GM23338 (cell line): ENCODE measurements at regions not wholly inside any gene's neighbourhood (a gene's known extent, or its start where the extent isn't known, plus 50 kb on each side); places are given as distances from the start of the nearest gene placed in this dataset.

Source experiments
- ATAC-seq: fragments of 200-7000 bp; cut with Tn5 transposase; 3 replicates; pipeline ENCODE4 v1.9.1; 2020
- DNase-seq: peaks from one replicate; pipeline ENCODE4 v3.0.0-alpha.2; 2015; ENCODE audit warnings: low spot score
- H2AFZ ChIP-seq: fragments of 200-600 bp; sonication (generic); 2 replicates; pipeline ENCODE4 v1.8.0; 2016; ENCODE audit warnings: antibody characterized with exemption, mild to moderate bottlenecking, moderate library complexity
- H3F3A ChIP-seq: fragments of 200-600 bp; sonication (generic); replicated peaks from 2 replicates; pipeline ENCODE4 v1.8.0; 2017; ENCODE audit warnings: antibody characterized with exemption, mixed run types, low read depth
- H3K27ac ChIP-seq: fragments of 200-600 bp; sonication (generic); 2 replicates; pipeline ENCODE4 v1.6.1; 2016; ENCODE audit warnings: low read depth
- H3K27me3 ChIP-seq: fragments of 200-600 bp; sonication (generic); 2 replicates; pipeline ENCODE4 v1.8.0; 2016; ENCODE audit warnings: mild to moderate bottlenecking, mixed run types, moderate library complexity; ENCODE audit not compliant: insufficient read depth
- H3K36me3 ChIP-seq: fragments of 200-600 bp; sonication (generic); 2 replicates; pipeline ENCODE4 v1.8.0; 2016; ENCODE audit warnings: mild to moderate bottlenecking; ENCODE audit not compliant: insufficient read depth
- H3K4me1 ChIP-seq: fragments of 200-600 bp; sonication (generic); 2 replicates; pipeline ENCODE4 v1.8.0; 2016; ENCODE audit warnings: mild to moderate bottlenecking, moderate library complexity; ENCODE audit not compliant: insufficient read depth
- H3K4me2 ChIP-seq: fragments of 200-600 bp; sonication (generic); 2 replicates; pipeline ENCODE4 v1.7.1; 2017; ENCODE audit warnings: mixed run types
- H3K4me3 ChIP-seq: fragments of 200-600 bp; sonication (generic); 2 replicates; pipeline ENCODE4 v1.6.1; 2016; ENCODE audit warnings: mixed run types
- H3K79me2 ChIP-seq: fragments of 200-600 bp; sonication (generic); replicated peaks from 2 replicates; pipeline ENCODE4 v1.8.0; 2017; ENCODE audit warnings: mild to moderate bottlenecking; ENCODE audit not compliant: insufficient read depth
- H3K9me2 ChIP-seq: fragments of 200-600 bp; sonication (generic); 2 replicates; pipeline ENCODE4 v1.8.0; 2017; ENCODE audit not compliant: insufficient read depth
- H4K20me1 ChIP-seq: fragments of 200-600 bp; sonication (generic); replicated peaks from 2 replicates; pipeline ENCODE4 v1.8.0; 2017; ENCODE audit warnings: mild to moderate bottlenecking; ENCODE audit not compliant: insufficient read depth
- H3K27ac Mint-ChIP-seq: 2 replicates; pipeline ENCODE4 v1.8.0; 2020; ENCODE audit warnings: inconsistent platforms, mild to moderate bottlenecking, moderate library complexity, mixed read lengths
- H3K27me3 Mint-ChIP-seq: 3 replicates; pipeline ENCODE4 v1.8.0; 2022; ENCODE audit warnings: low read depth, mild to moderate bottlenecking, moderate library complexity, mixed read lengths, inconsistent platforms; ENCODE audit not compliant: insufficient read depth, poor library complexity
- H3K36me3 Mint-ChIP-seq: 3 replicates; pipeline ENCODE4 v1.8.0; 2021; ENCODE audit warnings: low read depth, mild to moderate bottlenecking, inconsistent platforms, moderate library complexity, mixed read lengths
- H3K4me1 Mint-ChIP-seq: 3 replicates; pipeline ENCODE4 v1.8.0; 2020; ENCODE audit warnings: mild to moderate bottlenecking, inconsistent platforms, mixed read lengths
- H3K4me3 Mint-ChIP-seq: 3 replicates; pipeline ENCODE4 v1.8.0; 2021; ENCODE audit warnings: moderate library complexity, mild to moderate bottlenecking, inconsistent platforms, mixed read lengths
- H3K9me3 Mint-ChIP-seq: 3 replicates; pipeline ENCODE4 v1.8.0; 2020; ENCODE audit warnings: moderate library complexity, mild to moderate bottlenecking, inconsistent platforms, mixed read lengths
- CREB1 ChIP-seq: fragments of 250-450 bp; sonication (Bioruptor Pico); IDR thresholded peaks from 2 replicates; pipeline ENCODE4 v1.5.0; 2020; ENCODE audit warnings: low read depth, mild to moderate bottlenecking, moderate library complexity
- EZH2phosphoT487 ChIP-seq: fragments of 200-600 bp; sonication (generic); IDR thresholded peaks from one replicate; pipeline ENCODE4 v1.8.1; 2018; ENCODE audit warnings: antibody characterized with exemption; ENCODE audit not compliant: unreplicated experiment
- JUNB ChIP-seq: IDR thresholded peaks from one replicate; pipeline ENCODE4 v1.6.1; 2016; ENCODE audit warnings: antibody characterized with exemption; ENCODE audit not compliant: unreplicated experiment
- NANOG ChIP-seq: IDR thresholded peaks from 2 replicates; pipeline ENCODE4 v1.6.1; 2016; ENCODE audit warnings: antibody characterized with exemption, borderline replicate concordance
- ZNF114 ChIP-seq: fragments of 250-450 bp; sonication (Bioruptor Pico); IDR thresholded peaks from 2 replicates; pipeline ENCODE4 v1.5.0; 2020; ENCODE audit warnings: mild to moderate bottlenecking, moderate library complexity
- ZNF462 ChIP-seq: fragments of 250-450 bp; sonication (Bioruptor Pico); IDR thresholded peaks from 2 replicates; pipeline ENCODE4 v1.5.0; 2020; ENCODE audit warnings: mild to moderate bottlenecking, moderate library complexity

- TF ChIP-seq ZNF462 (CRISPR knock-in tag) (no peak), EZH2phosphoT487 (no peak), JUNB (no peak), CREB1 (no peak), ZNF114 (CRISPR knock-in tag) (no peak), NANOG (no peak)
Measured at GRCh38 chr3:127485396-127486170, 105.0 kb downstream of the TPRA1 start (continued).

- Mint-ChIP-seq H3K27ac (no peak overlapping the region), H3K9me3 (peaks cover 2% of the 10 kb centered on the region; the same call in 2 of the 3 replicates), H3K4me3 (no peak overlapping the region), H3K27me3 (peaks cover 13% of the 10 kb centered on the region), H3K36me3 (no peaks in the 10 kb centered on the region; the same call in 2 of the 3 replicates), H3K4me1 (peaks cover 18% of the 10 kb centered on the region)
- H4K20me1 ChIP-seq = no peaks in the 10 kb centered on the region
- no peaks in the 10 kb centered on the region for H3K9me2 ChIP-seq
- no peak for ATAC-seq
- no peak overlapping the region for H2AFZ ChIP-seq
- no peak overlapping the region for H3K4me2 ChIP-seq
- no peaks in the 10 kb centered on the region for H3K27me3 ChIP-seq
- no peaks in the 10 kb centered on the region for H3F3A ChIP-seq
- no peak for DNase-seq
- H3K79me2 ChIP-seq = no peaks in the 10 kb centered on the region
- no peak overlapping the region for H3K4me3 ChIP-seq
- H3K36me3 ChIP-seq = no peaks in the 10 kb centered on the region
- H3K27ac ChIP-seq = no peak overlapping the region
- no peaks in the 10 kb centered on the region for H3K4me1 ChIP-seq
- TF ChIP-seq EZH2phosphoT487 = no peak
- no peak for TF ChIP-seq ZNF114 (CRISPR knock-in tag)
- no peak for TF ChIP-seq ZNF462 (CRISPR knock-in tag)
Measured at GRCh38 chr3:127484601-127485388, 105.7 kb downstream of the TPRA1 start.
